ENCODE measurements at regions not wholly inside any gene's neighbourhood (a gene's known extent, or its start where the extent isn't known, plus 50 kb on each side); places are given as distances from the start of the nearest gene placed in this dataset.

- H3K36me3 ChIP-seq: no peaks in the 10 kb centered on the region
- TF ChIP-seq, protein P1, sequence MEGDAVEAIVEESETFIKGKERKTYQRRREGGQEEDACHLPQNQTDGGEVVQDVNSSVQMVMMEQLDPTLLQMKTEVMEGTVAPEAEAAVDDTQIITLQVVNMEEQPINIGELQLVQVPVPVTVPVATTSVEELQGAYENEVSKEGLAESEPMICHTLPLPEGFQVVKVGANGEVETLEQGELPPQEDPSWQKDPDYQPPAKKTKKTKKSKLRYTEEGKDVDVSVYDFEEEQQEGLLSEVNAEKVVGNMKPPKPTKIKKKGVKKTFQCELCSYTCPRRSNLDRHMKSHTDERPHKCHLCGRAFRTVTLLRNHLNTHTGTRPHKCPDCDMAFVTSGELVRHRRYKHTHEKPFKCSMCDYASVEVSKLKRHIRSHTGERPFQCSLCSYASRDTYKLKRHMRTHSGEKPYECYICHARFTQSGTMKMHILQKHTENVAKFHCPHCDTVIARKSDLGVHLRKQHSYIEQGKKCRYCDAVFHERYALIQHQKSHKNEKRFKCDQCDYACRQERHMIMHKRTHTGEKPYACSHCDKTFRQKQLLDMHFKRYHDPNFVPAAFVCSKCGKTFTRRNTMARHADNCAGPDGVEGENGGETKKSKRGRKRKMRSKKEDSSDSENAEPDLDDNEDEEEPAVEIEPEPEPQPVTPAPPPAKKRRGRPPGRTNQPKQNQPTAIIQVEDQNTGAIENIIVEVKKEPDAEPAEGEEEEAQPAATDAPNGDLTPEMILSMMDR (IDR thresholded peaks at IDR 0.05 in 8 of 11, conservative IDR thresholded peaks at IDR 0.05 in 3 of 11): no peak
- TF ChIP-seq POLR2AphosphoS5 (IDR thresholded peaks at IDR 0.05) (no peak), POLR2A (IDR thresholded peaks at IDR 0.05) (no peak)
- H3K4me3 ChIP-seq: no peak overlapping the region
- H3K27me3 ChIP-seq (replicated peaks in 1 of 7): no peaks in the 10 kb centered on the region
- H3K4me1 ChIP-seq: no peaks in the 10 kb centered on the region
- no peak for DNase-seq
- intact Hi-C loops (cut with DNase I; ENCODE audit: low total_unique reads): no loop called here
- H3K9me3 ChIP-seq: peaks cover 0 to 29% (median 6%) of the 10 kb centered on the region in 8 donors
- WGBS, 5 donors: 51 to 75% (median 59%) methylated on average over 1 of the region's 1 CpG
- H3K27ac ChIP-seq: no peak overlapping the region
Measured at GRCh38 chr5:26828294-26828693, 210.1 kb downstream of the CDH9 start.

- Histone ChIP-seq H3K4me1 (no peaks in the 10 kb centered on the region), H3K27ac (no peak overlapping the region), H3K27me3 (replicated peaks in 1 of 7) (no peaks in the 10 kb centered on the region), H3K36me3 (no peaks in the 10 kb centered on the region), H3K4me3 (no peak overlapping the region), H3K9me3 (peaks cover 0 to 39% (median 18%) of the 10 kb centered on the region in 8 donors)
- 74 to 93% (median 79%) methylated on average over 6 to 7 of the region's 7 CpGs for WGBS, 5 donors
- no peak for DNase-seq
- intact Hi-C loops (cut with DNase I; ENCODE audit: low total_unique reads): no loop called here
- TF ChIP-seq POLR2AphosphoS5 (IDR thresholded peaks at IDR 0.05) (no peak), POLR2A (IDR thresholded peaks at IDR 0.05) (no peak)
- TF ChIP-seq, protein P1 (IDR thresholded peaks at IDR 0.05 in 8 of 11, conservative IDR thresholded peaks at IDR 0.05 in 3 of 11): no peak
Measured at GRCh38 chr5:26813235-26813634, 225.2 kb downstream of the CDH9 start.

- Histone ChIP-seq H3K4me1 (no peaks in the 10 kb centered on the region), H3K9me3 (peaks cover 0 to 39% (median 21%) of the 10 kb centered on the region in 8 donors), H3K36me3 (no peaks in the 10 kb centered on the region), H3K27ac (no peak overlapping the region), H3K4me3 (no peak overlapping the region), H3K27me3 (replicated peaks in 1 of 7) (no peaks in the 10 kb centered on the region)
- TF ChIP-seq POLR2AphosphoS5 (IDR thresholded peaks at IDR 0.05): no peak
- TF ChIP-seq POLR2A (IDR thresholded peaks at IDR 0.05): no peak
- TF ChIP-seq, protein P1 (IDR thresholded peaks at IDR 0.05 in 8 of 11, conservative IDR thresholded peaks at IDR 0.05 in 3 of 11): no peak
- intact Hi-C loops (cut with DNase I; ENCODE audit: low total_unique reads): no loop called here
- no peak for DNase-seq
- 77 to 95% (median 92%) methylated on average over 4 to 6 of the region's 6 CpGs for WGBS, 5 donors
Measured at GRCh38 chr5:26812714-26813113, 225.7 kb downstream of the CDH9 start.

GRCh38 chr5:26807231-26808199, 230.9 kb downstream of the CDH9 start:
- H3K27ac ChIP-seq: no peak overlapping the region
- H3K36me3 ChIP-seq: no peaks in the 10 kb centered on the region
- H3K9me3 ChIP-seq: peaks cover 0 to 51% (median 41%) of the 10 kb centered on the region in 8 donors
- WGBS, 5 donors: 74 to 92% (median 85%) methylated on average over 12 to 16 of the region's 16 CpGs
- no peaks in the 10 kb centered on the region for H3K27me3 ChIP-seq (replicated peaks in 1 of 7)
- TF ChIP-seq, protein P1 (IDR thresholded peaks at IDR 0.05 in 8 of 11, conservative IDR thresholded peaks at IDR 0.05 in 3 of 11): no peak
- TF ChIP-seq POLR2A (IDR thresholded peaks at IDR 0.05) (no peak), POLR2AphosphoS5 (IDR thresholded peaks at IDR 0.05) (no peak)
- intact Hi-C loops (cut with DNase I; ENCODE audit: low total_unique reads): no loop called here
- DNase-seq: no peak
- no peak overlapping the region for H3K4me3 ChIP-seq
- H3K4me1 ChIP-seq: no peaks in the 10 kb centered on the region

All from spleen (tissue), 11 donors.